RWPE2 (cell line): ENCODE measurements at regions not wholly inside any gene's neighbourhood (a gene's known extent, or its start where the extent isn't known, plus 50 kb on each side); places are given as distances from the start of the nearest gene placed in this dataset.

ENCODE experiments used
- ATAC-seq: fragments of 200-7000 bp; cut with Tn5 transposase; 3 replicates; pipeline ENCODE4 v1.9.1; 2021; ENCODE audit warnings: low read depth
- DNase-seq: peaks from one replicate; pipeline ENCODE4 v3.0.0-alpha.2; 2020; ENCODE audit warnings: low spot score
- H3K27ac ChIP-seq: fragments of 450-650 bp; 2 replicates; pipeline ENCODE4 v1.5.1; 2017; ENCODE audit warnings: mild to moderate bottlenecking; ENCODE audit not compliant: poor library complexity, severe bottlenecking
- H3K27me3 ChIP-seq: fragments of 250-450 bp; sonication (Bioruptor Pico); 2 replicates; pipeline ENCODE4 v1.5.1; 2021; ENCODE audit warnings: mild to moderate bottlenecking, moderate library complexity; ENCODE audit not compliant: insufficient read depth, poor library complexity, severe bottlenecking
- H3K36me3 ChIP-seq: fragments of 250-450 bp; sonication (Bioruptor Pico); 2 replicates; pipeline ENCODE4 v1.5.1; 2020; ENCODE audit warnings: low read depth, mild to moderate bottlenecking, moderate library complexity
- H3K4me1 ChIP-seq: fragments of 250-450 bp; sonication (Bioruptor Pico); 2 replicates; pipeline ENCODE4 v1.5.1; 2021; ENCODE audit warnings: mild to moderate bottlenecking, moderate library complexity; ENCODE audit not compliant: insufficient read depth, poor library complexity, severe bottlenecking
- H3K4me3 ChIP-seq: fragments of 250-450 bp; sonication (Bioruptor Pico); 2 replicates; pipeline ENCODE4 v1.5.1; 2021; ENCODE audit warnings: mild to moderate bottlenecking, moderate library complexity; ENCODE audit not compliant: severe bottlenecking
- H3K9me3 ChIP-seq: fragments of 250-450 bp; sonication (Bioruptor Pico); 2 replicates; pipeline ENCODE4 v1.5.1; 2021; ENCODE audit warnings: mild to moderate bottlenecking, moderate library complexity; ENCODE audit not compliant: severe bottlenecking
- CTCF ChIP-seq: fragments of 450-650 bp; IDR thresholded peaks from one replicate; pipeline ENCODE4 v1.5.1; 2017; ENCODE audit warnings: mild to moderate bottlenecking, moderate library complexity; ENCODE audit not compliant: poor library complexity, severe bottlenecking

GRCh38 chr1:149849111-149849946 lies 50.0 kb upstream of the BOLA1 start:
- H3K4me3 ChIP-seq = peak overlapping the region; percentile 38

More at GRCh38 chr1:149849111-149849946, 50.0 kb upstream of the BOLA1 start:
- H3K9me3 ChIP-seq = no peaks in the 10 kb centered on the region
- no peaks in the 10 kb centered on the region for H3K27me3 ChIP-seq
- no peak for TF ChIP-seq CTCF
- peak overlapping the region; percentile 83 for H3K27ac ChIP-seq
- DNase-seq (no peak), ATAC-seq (no peak)
- H3K36me3 ChIP-seq = peaks cover 24% of the 10 kb centered on the region
- H3K4me1 ChIP-seq = peaks cover 44% of the 10 kb centered on the region
